Body of pancreas (tissue), 4 donors: ENCODE measurements at regions not wholly inside any gene's neighbourhood (a gene's known extent, or its start where the extent isn't known, plus 50 kb on each side); places are given as distances from the start of the nearest gene placed in this dataset.

Source experiments
- ATAC-seq: fragments of 150-250 bp; one replicate; pipeline ENCODE4 v1.9.1; 2016
- DNase-seq, 4 donors: peaks; one replicate each; pipeline ENCODE4 v3.0.0-alpha.2; 2019
- H3K27ac ChIP-seq, 4 donors: fragments of 200-600 bp; sonication (generic); 1 replicate in 3 of 4; 2 replicates in 1 of 4; pipeline versions ENCODE4 v1.5.1 to v1.6.1; 2016 to 2019; ENCODE audit warnings: mild to moderate bottlenecking in 1 of 4, mixed read lengths in 1 of 4, moderate library complexity in 1 of 4
- H3K27me3 ChIP-seq, 2 donors: fragments of 200-600 bp; sonication (generic); one replicate each; pipeline ENCODE4 v1.6.0; 2016; ENCODE audit warnings: mild to moderate bottlenecking in 1 of 2
- H3K36me3 ChIP-seq, 2 donors: fragments of 200-600 bp; sonication (generic); replicated peaks in 1 of 2; 2 replicates each; pipeline ENCODE4 v1.5.1; 2016; ENCODE audit warnings: low read depth in 2 of 2; ENCODE audit not compliant: insufficient read depth in 1 of 2
- H3K4me1 ChIP-seq: fragments of 200-600 bp; sonication (generic); one replicate; pipeline ENCODE4 v1.6.0; 2016
- H3K4me3 ChIP-seq, 2 donors: fragments of 200-600 bp; sonication (generic); 1 replicate in 1 of 2; 2 replicates in 1 of 2; pipeline ENCODE4 v1.5.1; 2016 to 2019
- H3K9me3 ChIP-seq, 3 donors: fragments of 200-600 bp; sonication (generic); 1 replicate in 2 of 3; 2 replicates in 1 of 3; pipeline ENCODE4 v1.5.1; 2016
- CTCF ChIP-seq, 7 experiments: fragments of 450-650 bp in 4 of 7; fragments of 200-600 bp in 3 of 7; sonication (generic) in 3 of 7; IDR thresholded peaks; one replicate each; pipeline ENCODE4 v1.5.1; 2016 to 2019; ENCODE audit warnings: antibody characterized with exemption in 7 of 7
- POLR2A ChIP-seq, 3 donors: fragments of 450-650 bp; IDR thresholded peaks; one replicate each; pipeline ENCODE4 v1.6.1; 2016; ENCODE audit warnings: antibody characterized with exemption in 3 of 3, mild to moderate bottlenecking in 2 of 3
- whole genome bisulfite sequencing, 2 donors: methylation state at CpG; one replicate each; pipeline ENCODE4 v1.1.5; 2017; 5-methylcytosine and 5-hydroxymethylcytosine counted together
- intact Hi-C: fragments of 100-400 bp; cut with DNase I; formaldehyde crosslinking; loops from one replicate; pipeline ENCODE4 v1.15.1; 2023

GRCh38 chr7:84629216-84629615 is 434.6 kb upstream of the SEMA3A start:
- H3K36me3 ChIP-seq = no peaks in the 10 kb centered on the region
- no peak for DNase-seq
- no peak overlapping the region for H3K27ac ChIP-seq
- TF ChIP-seq CTCF (IDR thresholded peaks at IDR 0.05) = no peak
- no peak for TF ChIP-seq POLR2A (IDR thresholded peaks at IDR 0.05)
- 73 to 79% methylated on average over 3 of the region's 3 CpGs for WGBS, 2 donors
- intact Hi-C loops = no loop called here
- no peak for ATAC-seq
- H3K9me3 ChIP-seq = peaks cover 0 to 6% (median 0%) of the 10 kb centered on the region in 3 donors
- H3K27me3 ChIP-seq = no peaks in the 10 kb centered on the region
- no peak overlapping the region for H3K4me3 ChIP-seq
- H3K4me1 ChIP-seq = no peaks in the 10 kb centered on the region

- Histone ChIP-seq H3K4me1 (no peaks in the 10 kb centered on the region), H3K27me3 (no peaks in the 10 kb centered on the region), H3K4me3 (no peak overlapping the region), H3K27ac (no peak overlapping the region), H3K36me3 (no peaks in the 10 kb centered on the region), H3K9me3 (peaks cover 0 to 5% (median 0%) of the 10 kb centered on the region in 3 donors)
- no peak for TF ChIP-seq POLR2A (IDR thresholded peaks at IDR 0.05)
- TF ChIP-seq CTCF (IDR thresholded peaks at IDR 0.05) = no peak
- DNase-seq (no peak), ATAC-seq (no peak)
- intact Hi-C loops = no loop called here
- 29 to 34% methylated on average over 2 of the region's 2 CpGs for WGBS, 2 donors
Observed at GRCh38 chr7:84627250-84627649, 432.7 kb upstream of the SEMA3A start.

- H3K4me3 ChIP-seq = no peak overlapping the region
- ATAC-seq (no peak), DNase-seq (no peak)
- WGBS, 2 donors = 45 to 48% methylated on average over 2 of the region's 2 CpGs
- intact Hi-C loops = no loop called here
- no peaks in the 10 kb centered on the region for H3K36me3 ChIP-seq
- TF ChIP-seq POLR2A (IDR thresholded peaks at IDR 0.05) (no peak), CTCF (IDR thresholded peaks at IDR 0.05) (no peak)
- H3K27ac ChIP-seq = no peak overlapping the region
- H3K4me1 ChIP-seq = no peaks in the 10 kb centered on the region
- H3K9me3 ChIP-seq = no peaks in the 10 kb centered on the region
- H3K27me3 ChIP-seq = no peaks in the 10 kb centered on the region
Observed at GRCh38 chr7:84624927-84625326, 430.3 kb upstream of the SEMA3A start.

- H3K4me3 ChIP-seq = no peak overlapping the region
- H3K9me3 ChIP-seq = no peaks in the 10 kb centered on the region
- H3K4me1 ChIP-seq = no peaks in the 10 kb centered on the region
- TF ChIP-seq CTCF (IDR thresholded peaks at IDR 0.05) = no peak
- no peak for TF ChIP-seq POLR2A (IDR thresholded peaks at IDR 0.05)
- no peaks in the 10 kb centered on the region for H3K36me3 ChIP-seq
- no peaks in the 10 kb centered on the region for H3K27me3 ChIP-seq
- H3K27ac ChIP-seq = no peak overlapping the region
- intact Hi-C loops = no loop called here
- no peak for DNase-seq
- WGBS, 2 donors = 43 to 62% methylated on average over 1 of the region's 1 CpG
- no peak for ATAC-seq
Observed at GRCh38 chr7:84624527-84624926, 429.9 kb upstream of the SEMA3A start.

GRCh38 chr7:84617265-84618030 is 422.9 kb upstream of the SEMA3A start:
- H3K36me3 ChIP-seq = no peaks in the 10 kb centered on the region
- 78 to 83% methylated on average over 4 of the region's 4 CpGs for WGBS, 2 donors
- no peak for DNase-seq
- TF ChIP-seq CTCF (IDR thresholded peaks at IDR 0.05) (no peak), POLR2A (IDR thresholded peaks at IDR 0.05) (no peak)
- ATAC-seq = no peak
- H3K27me3 ChIP-seq = no peaks in the 10 kb centered on the region
- H3K9me3 ChIP-seq = no peaks in the 10 kb centered on the region
- intact Hi-C loops = no loop called here
- no peak overlapping the region for H3K4me3 ChIP-seq
- H3K4me1 ChIP-seq = no peaks in the 10 kb centered on the region
- H3K27ac ChIP-seq = no peak overlapping the region
